Smooth muscle cell (in vitro differentiated cells): ENCODE measurements at regions not wholly inside any gene's neighbourhood (a gene's known extent, or its start where the extent isn't known, plus 50 kb on each side); places are given as distances from the start of the nearest gene placed in this dataset.

Experiments
- DNase-seq: peaks from one replicate; lab custom pipeline; 2025; ENCODE audit not compliant: unreplicated experiment; lab: John Stamatoyannopoulos, UW
- H2AFZ ChIP-seq: fragments of 200-600 bp; sonication (generic); 2 replicates; pipeline ENCODE4 v1.6.0; 2016; ENCODE audit warnings: antibody characterized with exemption, low read depth, mild to moderate bottlenecking
- H3F3A ChIP-seq: fragments of 200-600 bp; sonication (generic); 2 replicates; pipeline ENCODE4 v1.6.0; 2017; ENCODE audit warnings: antibody characterized with exemption, low read depth
- H3K27ac ChIP-seq: fragments of 200-600 bp; sonication (generic); 2 replicates; pipeline ENCODE4 v1.5.1; 2016; ENCODE audit warnings: low read depth, mild to moderate bottlenecking
- H3K27me3 ChIP-seq: fragments of 200-600 bp; sonication (generic); 2 replicates; pipeline ENCODE4 v1.6.1; 2016; ENCODE audit warnings: low read depth, mild to moderate bottlenecking
- H3K36me3 ChIP-seq: fragments of 200-600 bp; sonication (generic); 2 replicates; pipeline ENCODE4 v1.5.1; 2016; ENCODE audit warnings: low read depth
- H3K4me1 ChIP-seq: fragments of 200-600 bp; sonication (generic); 2 replicates; pipeline ENCODE4 v1.5.1; 2016; ENCODE audit warnings: low read depth
- H3K4me2 ChIP-seq: fragments of 200-600 bp; sonication (generic); 2 replicates; pipeline ENCODE4 v1.6.0; 2016; ENCODE audit warnings: mild to moderate bottlenecking
- H3K4me3 ChIP-seq: fragments of 200-600 bp; sonication (generic); 2 replicates; pipeline ENCODE4 v1.5.1; 2016; ENCODE audit warnings: mild to moderate bottlenecking
- H3K79me2 ChIP-seq: fragments of 200-600 bp; sonication (generic); 2 replicates; pipeline ENCODE4 v1.6.0; 2016; ENCODE audit warnings: low read depth, mild to moderate bottlenecking
- H3K9ac ChIP-seq: fragments of 200-600 bp; sonication (generic); 2 replicates; pipeline ENCODE4 v1.6.0; 2016; ENCODE audit warnings: low read depth
- H3K9me3 ChIP-seq: fragments of 200-600 bp; sonication (generic); replicated peaks from 2 replicates; pipeline ENCODE4 v1.5.1; 2016; ENCODE audit warnings: low read depth
- H4K20me1 ChIP-seq: fragments of 200-600 bp; sonication (generic); 2 replicates; pipeline ENCODE4 v1.6.0; 2016; ENCODE audit warnings: low read depth
- WGBS: methylation state at CpG from one replicate; pipeline ENCODE4 v1.1.7; 2016; ENCODE audit warnings: low lambda C conversion rate; 5-methylcytosine and 5-hydroxymethylcytosine counted together
- TF ChIP-seq, protein P1 (sequence below): fragments of 200-600 bp; sonication (generic); IDR thresholded peaks from 2 replicates; pipeline ENCODE4 v1.5.1; 2017; ENCODE audit warnings: borderline replicate concordance, mild to moderate bottlenecking, antibody characterized with exemption; ENCODE audit not compliant: insufficient read depth, poor library complexity, severe bottlenecking

DNA sequence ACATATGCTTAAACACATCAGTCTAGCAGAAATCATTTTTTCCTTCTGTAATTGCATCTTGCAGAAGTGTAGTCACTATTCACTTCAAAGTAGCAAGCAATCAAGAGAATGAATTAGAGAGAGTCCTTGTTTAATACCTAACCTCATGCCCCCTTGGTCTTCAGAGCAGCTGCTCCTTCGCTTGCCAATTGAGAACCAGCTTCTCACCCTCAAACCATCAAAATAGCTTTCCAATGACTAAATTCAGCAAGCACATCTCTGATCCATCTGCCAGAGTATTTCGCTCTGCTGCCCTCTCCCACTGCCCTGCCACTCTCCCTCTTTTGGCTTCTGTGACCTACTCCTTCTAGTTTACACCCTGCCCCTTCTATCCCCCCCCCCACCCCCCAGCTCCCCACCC is 120.7 kb upstream of the AGAP1 start:
- Histone ChIP-seq H2AFZ (no peak overlapping the region), H3K27me3 (peaks cover 12% of the 10 kb centered on the region), H3K27ac (no peak overlapping the region), H3K4me1 (no peaks in the 10 kb centered on the region), H3F3A (no peaks in the 10 kb centered on the region), H3K4me2 (no peak overlapping the region), H3K79me2 (no peaks in the 10 kb centered on the region), H3K9ac (no peak overlapping the region), H3K9me3 (no peaks in the 10 kb centered on the region), H4K20me1 (no peaks in the 10 kb centered on the region), H3K36me3 (no peaks in the 10 kb centered on the region), H3K4me3 (no peak overlapping the region)
- DNase-seq: no peak
- WGBS: 87% methylated on average over 2 of the region's 2 CpGs
- TF ChIP-seq, protein P1, sequence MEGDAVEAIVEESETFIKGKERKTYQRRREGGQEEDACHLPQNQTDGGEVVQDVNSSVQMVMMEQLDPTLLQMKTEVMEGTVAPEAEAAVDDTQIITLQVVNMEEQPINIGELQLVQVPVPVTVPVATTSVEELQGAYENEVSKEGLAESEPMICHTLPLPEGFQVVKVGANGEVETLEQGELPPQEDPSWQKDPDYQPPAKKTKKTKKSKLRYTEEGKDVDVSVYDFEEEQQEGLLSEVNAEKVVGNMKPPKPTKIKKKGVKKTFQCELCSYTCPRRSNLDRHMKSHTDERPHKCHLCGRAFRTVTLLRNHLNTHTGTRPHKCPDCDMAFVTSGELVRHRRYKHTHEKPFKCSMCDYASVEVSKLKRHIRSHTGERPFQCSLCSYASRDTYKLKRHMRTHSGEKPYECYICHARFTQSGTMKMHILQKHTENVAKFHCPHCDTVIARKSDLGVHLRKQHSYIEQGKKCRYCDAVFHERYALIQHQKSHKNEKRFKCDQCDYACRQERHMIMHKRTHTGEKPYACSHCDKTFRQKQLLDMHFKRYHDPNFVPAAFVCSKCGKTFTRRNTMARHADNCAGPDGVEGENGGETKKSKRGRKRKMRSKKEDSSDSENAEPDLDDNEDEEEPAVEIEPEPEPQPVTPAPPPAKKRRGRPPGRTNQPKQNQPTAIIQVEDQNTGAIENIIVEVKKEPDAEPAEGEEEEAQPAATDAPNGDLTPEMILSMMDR: no peak

DNA sequence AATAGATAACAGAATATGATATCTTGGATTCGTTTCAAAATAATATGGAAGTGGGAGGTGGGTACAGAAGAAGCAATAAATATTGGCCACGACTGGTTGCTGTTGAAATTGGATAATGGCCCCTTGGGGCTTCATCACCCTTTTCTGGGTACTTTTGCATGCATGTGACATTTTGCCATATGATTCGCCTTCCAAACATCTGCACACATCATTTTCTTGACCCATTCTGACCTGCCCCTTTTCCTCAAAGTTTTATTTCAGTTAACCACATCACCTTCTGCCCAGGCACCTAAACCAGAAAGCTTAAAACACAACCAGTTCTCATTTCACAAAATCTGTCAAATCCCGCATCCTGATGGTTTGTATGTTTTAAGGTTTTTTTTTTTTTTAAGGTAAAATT is 116.7 kb upstream of the AGAP1 start:
- Histone ChIP-seq H4K20me1 (no peaks in the 10 kb centered on the region), H3K27me3 (no peaks in the 10 kb centered on the region), H3K9me3 (no peaks in the 10 kb centered on the region), H3K4me3 (no peak overlapping the region), H3K4me2 (no peak overlapping the region), H3F3A (no peaks in the 10 kb centered on the region), H3K9ac (no peak overlapping the region), H3K4me1 (no peaks in the 10 kb centered on the region), H3K27ac (no peak overlapping the region), H2AFZ (no peak overlapping the region), H3K36me3 (no peaks in the 10 kb centered on the region), H3K79me2 (no peaks in the 10 kb centered on the region)
- 88% methylated on average over 4 of the region's 4 CpGs for WGBS
- no peak for DNase-seq
- TF ChIP-seq, protein P1: no peak

DNA sequence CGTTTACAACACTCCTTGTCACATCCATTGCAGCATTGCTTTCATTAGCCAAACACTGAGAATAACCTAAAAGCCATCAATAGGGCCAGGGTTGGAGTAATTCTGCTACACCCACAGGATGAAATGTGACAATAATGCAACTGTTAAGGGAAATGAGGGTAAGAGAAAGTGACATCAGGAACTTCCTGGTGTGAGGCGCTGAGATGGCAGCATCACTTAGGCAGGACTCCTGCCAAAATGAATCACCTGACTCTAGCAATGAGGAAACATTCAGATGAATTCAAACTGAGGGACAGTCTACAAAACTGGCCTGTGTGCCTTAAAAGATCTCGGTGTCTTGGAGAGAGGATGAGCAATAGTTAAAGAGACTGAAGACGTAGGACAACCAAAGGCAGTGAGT is 115.6 kb upstream of the AGAP1 start:
- Histone ChIP-seq H3K27me3 (no peaks in the 10 kb centered on the region), H3K9ac (no peak overlapping the region), H3K27ac (no peak overlapping the region), H3K79me2 (no peaks in the 10 kb centered on the region), H4K20me1 (no peaks in the 10 kb centered on the region), H3K4me2 (no peak overlapping the region), H3K36me3 (no peaks in the 10 kb centered on the region), H2AFZ (no peak overlapping the region), H3K4me1 (no peaks in the 10 kb centered on the region), H3K9me3 (no peaks in the 10 kb centered on the region), H3K4me3 (no peak overlapping the region), H3F3A (no peaks in the 10 kb centered on the region)
- TF ChIP-seq, protein P1: no peak
- DNase-seq: no peak
- whole genome bisulfite sequencing: 84% methylated on average over 4 of the region's 4 CpGs

DNA sequence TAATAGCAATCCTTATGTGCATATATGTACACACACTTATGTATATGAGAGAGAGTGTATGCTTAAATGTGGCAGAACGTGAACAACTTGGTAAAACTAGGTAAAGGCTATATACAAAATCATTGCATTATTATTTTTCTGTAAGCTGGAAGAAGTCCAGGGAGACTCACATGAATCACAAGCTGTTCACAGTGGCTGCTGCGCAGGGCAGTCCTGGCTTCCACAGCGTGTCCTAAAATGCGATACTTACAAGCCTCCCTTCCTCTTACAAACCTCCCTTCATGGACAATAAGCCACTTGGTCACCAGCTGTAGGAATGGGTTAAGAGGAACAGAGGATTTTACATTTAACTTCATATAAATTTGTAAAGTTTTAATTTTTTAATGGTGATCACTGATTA is 114.9 kb upstream of the AGAP1 start:
- H3K27ac ChIP-seq: no peak overlapping the region
- no peaks in the 10 kb centered on the region for H3K36me3 ChIP-seq
- no peak overlapping the region for H3K9ac ChIP-seq
- no peaks in the 10 kb centered on the region for H3K9me3 ChIP-seq
- H3F3A ChIP-seq: no peaks in the 10 kb centered on the region
- TF ChIP-seq, protein P1: no peak
- DNase-seq: no peak
- H4K20me1 ChIP-seq: no peaks in the 10 kb centered on the region
- no peaks in the 10 kb centered on the region for H3K79me2 ChIP-seq
- H2AFZ ChIP-seq: no peak overlapping the region
- 93% methylated on average over 4 of the region's 4 CpGs for WGBS
- H3K27me3 ChIP-seq: no peaks in the 10 kb centered on the region
- no peaks in the 10 kb centered on the region for H3K4me1 ChIP-seq
- no peak overlapping the region for H3K4me3 ChIP-seq
- H3K4me2 ChIP-seq: no peak overlapping the region
